ENCODE measurements at regions not wholly inside any gene's neighbourhood (a gene's known extent, or its start where the extent isn't known, plus 50 kb on each side); places are given as distances from the start of the nearest gene placed in this dataset.

DNA sequence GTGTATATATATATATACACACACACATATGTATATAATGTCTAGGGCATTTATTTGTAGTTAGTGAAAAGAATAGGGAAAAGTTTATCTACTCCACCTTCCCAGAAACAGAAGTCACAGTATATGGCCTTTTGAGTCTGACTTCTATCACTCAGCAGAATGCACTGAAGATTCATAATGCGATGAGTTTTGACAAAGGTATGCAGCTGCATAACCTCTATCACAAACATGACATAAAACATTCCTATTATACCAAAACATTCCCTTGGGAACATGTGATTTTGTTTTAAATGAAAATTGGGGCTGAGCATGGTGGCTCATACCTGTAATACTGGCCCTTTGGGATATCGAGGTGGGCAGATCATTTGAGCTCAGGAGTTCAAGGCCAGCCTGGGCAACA is 137.3 kb upstream of the EEPD1 start:
- Histone ChIP-seq H3K9me3 (ENCODE audit: control extremely low read depth in 1 of 5, control insufficient read depth in 4 of 5, insufficient read depth in 2 of 5, low read depth in 1 of 5, low read length in 4 of 5) (no peaks in the 10 kb centered on the region), H3K36me3 (ENCODE audit: control insufficient read depth in 4 of 4, insufficient read depth in 4 of 4, low read length in 3 of 4) (no peaks in the 10 kb centered on the region), H3K27ac (ENCODE audit: insufficient read depth in 1 of 2, low read depth in 1 of 2, low read length in 2 of 2, poor library complexity in 1 of 2, severe bottlenecking in 2 of 2) (no peak overlapping the region), H3K27me3 (replicated peaks in 2 of 5; ENCODE audit: control insufficient read depth in 4 of 5, insufficient read depth in 5 of 5, low read length in 4 of 5) (no peaks in the 10 kb centered on the region), H3K4me1 (ENCODE audit: control extremely low read depth in 1 of 4, control insufficient read depth in 4 of 4, insufficient read depth in 4 of 4, low read length in 3 of 4) (no peaks in the 10 kb centered on the region), H3K4me3 (ENCODE audit: control insufficient read depth in 1 of 7, extremely low read depth in 1 of 7, insufficient read depth in 4 of 7, low read depth in 2 of 7, low read length in 6 of 7) (no peak overlapping the region)
- WGBS (ENCODE audit: insufficient coverage) = no CpG with 5 or more reads among the region's 2 CpGs
- ChIA-PET CTCF (no interaction called here), POLR2A (no interaction called here)
- DNase-seq = no peak

DNA sequence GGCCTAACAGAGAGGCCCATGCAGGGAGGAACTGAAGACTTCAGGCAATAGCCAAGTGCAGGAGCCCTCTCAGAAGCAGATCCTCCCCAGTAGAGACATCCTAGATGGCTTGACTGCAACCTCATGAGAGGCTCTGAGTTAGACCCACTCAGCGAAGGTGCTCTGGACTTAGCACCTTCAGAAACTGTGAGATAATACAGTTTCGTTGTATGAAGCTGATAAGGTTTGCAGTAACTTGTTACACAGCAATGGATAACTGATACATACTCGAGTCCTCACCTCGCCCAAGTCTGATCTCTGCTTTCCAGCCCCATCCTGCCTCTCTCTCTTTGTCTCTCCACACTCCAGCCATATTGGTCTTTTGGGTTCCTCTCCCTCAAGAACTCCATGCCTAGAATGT is 136.4 kb upstream of the EEPD1 start:
- ChIA-PET POLR2A (no interaction called here), CTCF (interaction anchor here (0.6 to 1.2 kb wide), 2 partner anchors 15 to 19 kb away, joined by 3 read pairs; no protein-coding TSS in a partner anchor)
- H3K27me3 ChIP-seq (replicated peaks in 2 of 5; ENCODE audit: control insufficient read depth in 4 of 5, insufficient read depth in 5 of 5, low read length in 4 of 5) = no peaks in the 10 kb centered on the region
- no peaks in the 10 kb centered on the region for H3K9me3 ChIP-seq (ENCODE audit: control extremely low read depth in 1 of 5, control insufficient read depth in 4 of 5, insufficient read depth in 2 of 5, low read depth in 1 of 5, low read length in 4 of 5)
- no peak overlapping the region for H3K27ac ChIP-seq (ENCODE audit: insufficient read depth in 1 of 2, low read depth in 1 of 2, low read length in 2 of 2, poor library complexity in 1 of 2, severe bottlenecking in 2 of 2)
- no peaks in the 10 kb centered on the region for H3K4me1 ChIP-seq (ENCODE audit: control extremely low read depth in 1 of 4, control insufficient read depth in 4 of 4, insufficient read depth in 4 of 4, low read length in 3 of 4)
- WGBS (ENCODE audit: insufficient coverage) = 100% methylated on average over 3 of the region's 4 CpGs
- DNase-seq = no peak
- H3K4me3 ChIP-seq (ENCODE audit: control insufficient read depth in 1 of 7, extremely low read depth in 1 of 7, insufficient read depth in 4 of 7, low read depth in 2 of 7, low read length in 6 of 7) = no peak overlapping the region
- no peaks in the 10 kb centered on the region for H3K36me3 ChIP-seq (ENCODE audit: control insufficient read depth in 4 of 4, insufficient read depth in 4 of 4, low read length in 3 of 4)

DNA sequence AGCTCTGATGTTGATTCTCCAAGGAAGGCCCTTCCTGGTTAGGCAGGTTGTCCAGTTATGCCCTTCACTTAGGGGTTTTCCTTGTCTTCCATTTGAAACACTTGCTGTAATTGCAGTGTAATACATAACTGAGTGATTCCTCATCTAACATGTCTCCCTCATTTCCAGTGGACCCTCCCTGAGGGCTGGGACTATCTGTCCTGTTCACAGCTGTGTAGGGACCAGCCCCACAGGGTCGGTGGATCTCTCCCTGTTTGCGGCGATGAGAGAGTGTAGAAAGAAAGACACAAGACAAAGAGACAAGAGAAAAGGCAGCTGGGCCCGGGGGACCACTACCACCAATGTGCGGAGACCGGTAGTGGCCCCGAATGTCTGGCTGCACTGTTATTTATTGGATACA is 135.9 kb upstream of the EEPD1 start:
- POLR2A ChIA-PET = no interaction called here
- H3K4me1 ChIP-seq (ENCODE audit: control extremely low read depth in 1 of 4, control insufficient read depth in 4 of 4, insufficient read depth in 4 of 4, low read length in 3 of 4) = no peaks in the 10 kb centered on the region
- CTCF ChIA-PET = interaction anchor here (1.2 kb wide), 1 partner anchor 15 kb away, joined by 3 read pairs; no protein-coding TSS in a partner anchor
- no peak overlapping the region for H3K4me3 ChIP-seq (ENCODE audit: control insufficient read depth in 1 of 7, extremely low read depth in 1 of 7, insufficient read depth in 4 of 7, low read depth in 2 of 7, low read length in 6 of 7)
- no peaks in the 10 kb centered on the region for H3K27me3 ChIP-seq (replicated peaks in 2 of 5; ENCODE audit: control insufficient read depth in 4 of 5, insufficient read depth in 5 of 5, low read length in 4 of 5)
- H3K36me3 ChIP-seq (ENCODE audit: control insufficient read depth in 4 of 4, insufficient read depth in 4 of 4, low read length in 3 of 4) = no peaks in the 10 kb centered on the region
- WGBS (ENCODE audit: insufficient coverage) = 100% methylated on average over 3 of the region's 7 CpGs
- H3K9me3 ChIP-seq (ENCODE audit: control extremely low read depth in 1 of 5, control insufficient read depth in 4 of 5, insufficient read depth in 2 of 5, low read depth in 1 of 5, low read length in 4 of 5) = no peaks in the 10 kb centered on the region
- H3K27ac ChIP-seq (ENCODE audit: insufficient read depth in 1 of 2, low read depth in 1 of 2, low read length in 2 of 2, poor library complexity in 1 of 2, severe bottlenecking in 2 of 2) = no peak overlapping the region
- DNase-seq = no peak

DNA sequence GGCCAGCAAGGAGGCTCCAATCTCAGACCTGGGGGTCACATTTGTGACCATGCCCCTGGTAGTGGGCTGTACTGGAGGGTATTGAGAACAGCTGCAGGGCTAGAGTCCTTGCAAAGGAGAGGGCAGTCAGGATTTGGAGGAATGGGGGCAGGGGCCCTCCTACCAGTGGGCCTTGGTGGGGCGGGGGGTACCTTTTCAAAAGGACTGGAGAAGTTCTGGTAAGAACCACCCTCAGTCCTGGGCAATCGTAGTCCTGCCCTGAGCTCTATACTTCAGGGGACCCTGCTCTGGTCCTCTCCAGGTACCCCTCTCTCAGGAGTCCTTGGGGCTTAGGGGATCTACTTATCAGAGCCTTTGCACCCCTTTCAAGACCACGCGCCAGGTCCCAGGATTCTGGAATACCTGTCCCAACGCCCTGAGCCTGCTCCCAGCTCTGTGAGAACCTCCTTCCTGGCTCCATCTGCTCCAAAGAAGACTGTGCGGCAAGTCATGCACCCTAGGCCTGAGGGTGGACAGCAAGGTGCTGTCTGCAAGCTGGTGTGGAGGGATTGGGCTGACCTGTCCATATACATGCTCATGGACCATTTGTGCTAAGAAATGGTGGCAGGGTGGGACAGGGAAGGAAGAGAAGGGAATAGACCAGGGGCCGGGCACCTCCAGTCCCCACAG is 134.1 kb upstream of the EEPD1 start:
- Histone ChIP-seq H3K27ac (ENCODE audit: insufficient read depth in 1 of 2, low read depth in 1 of 2, low read length in 2 of 2, poor library complexity in 1 of 2, severe bottlenecking in 2 of 2) (no peak overlapping the region), H3K9me3 (ENCODE audit: control extremely low read depth in 1 of 5, control insufficient read depth in 4 of 5, insufficient read depth in 2 of 5, low read depth in 1 of 5, low read length in 4 of 5) (no peaks in the 10 kb centered on the region), H3K36me3 (ENCODE audit: control insufficient read depth in 4 of 4, insufficient read depth in 4 of 4, low read length in 3 of 4) (no peaks in the 10 kb centered on the region), H3K27me3 (replicated peaks in 2 of 5; ENCODE audit: control insufficient read depth in 4 of 5, insufficient read depth in 5 of 5, low read length in 4 of 5) (no peaks in the 10 kb centered on the region), H3K4me3 (ENCODE audit: control insufficient read depth in 1 of 7, extremely low read depth in 1 of 7, insufficient read depth in 4 of 7, low read depth in 2 of 7, low read length in 6 of 7) (no peak overlapping the region), H3K4me1 (ENCODE audit: control extremely low read depth in 1 of 4, control insufficient read depth in 4 of 4, insufficient read depth in 4 of 4, low read length in 3 of 4) (no peaks in the 10 kb centered on the region)
- no peak for DNase-seq
- ChIA-PET CTCF (interaction anchor here (1.7 kb wide), 1 partner anchor 11 kb away, joined by 5 read pairs; no protein-coding TSS in a partner anchor), POLR2A (no interaction called here)
- 93% methylated on average over 3 of the region's 7 CpGs for WGBS (ENCODE audit: insufficient coverage)

DNA sequence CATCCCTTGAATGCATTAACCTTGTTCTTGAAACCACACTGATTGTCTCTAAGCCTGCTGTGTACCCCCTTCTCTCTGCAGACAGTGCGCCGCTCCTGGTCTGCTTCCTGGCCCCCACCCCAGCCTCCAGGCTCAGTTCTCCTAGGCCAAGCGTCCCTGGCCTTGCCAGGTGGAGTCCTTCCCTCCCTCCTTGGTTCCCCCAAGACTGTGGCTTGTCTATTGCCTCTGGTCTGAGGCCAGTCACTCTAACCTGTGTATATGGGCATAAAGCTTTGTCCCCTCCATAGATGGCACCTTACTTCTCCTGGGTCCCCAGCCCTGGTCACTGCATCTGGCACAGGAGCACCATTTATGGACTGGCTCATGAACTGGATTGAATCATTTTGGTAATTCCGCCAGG is 133.5 kb upstream of the EEPD1 start:
- no peaks in the 10 kb centered on the region for H3K36me3 ChIP-seq (ENCODE audit: control insufficient read depth in 4 of 4, insufficient read depth in 4 of 4, low read length in 3 of 4)
- H3K9me3 ChIP-seq (ENCODE audit: control extremely low read depth in 1 of 5, control insufficient read depth in 4 of 5, insufficient read depth in 2 of 5, low read depth in 1 of 5, low read length in 4 of 5) = no peaks in the 10 kb centered on the region
- H3K4me3 ChIP-seq (ENCODE audit: control insufficient read depth in 1 of 7, extremely low read depth in 1 of 7, insufficient read depth in 4 of 7, low read depth in 2 of 7, low read length in 6 of 7) = no peak overlapping the region
- DNase-seq = no peak
- POLR2A ChIA-PET = interaction anchor here (0.5 kb wide), 1 partner anchor 13 kb away, joined by 3 read pairs; no protein-coding TSS in a partner anchor
- no peaks in the 10 kb centered on the region for H3K4me1 ChIP-seq (ENCODE audit: control extremely low read depth in 1 of 4, control insufficient read depth in 4 of 4, insufficient read depth in 4 of 4, low read length in 3 of 4)
- CTCF ChIA-PET = interaction anchor here (1.3 to 1.7 kb wide), 2 partner anchors 8 to 11 kb away, joined by 5 read pairs; no protein-coding TSS in a partner anchor
- no peaks in the 10 kb centered on the region for H3K27me3 ChIP-seq (replicated peaks in 2 of 5; ENCODE audit: control insufficient read depth in 4 of 5, insufficient read depth in 5 of 5, low read length in 4 of 5)
- 96% methylated on average over 4 of the region's 4 CpGs for WGBS (ENCODE audit: insufficient coverage)
- no peak overlapping the region for H3K27ac ChIP-seq (ENCODE audit: insufficient read depth in 1 of 2, low read depth in 1 of 2, low read length in 2 of 2, poor library complexity in 1 of 2, severe bottlenecking in 2 of 2)

DNA sequence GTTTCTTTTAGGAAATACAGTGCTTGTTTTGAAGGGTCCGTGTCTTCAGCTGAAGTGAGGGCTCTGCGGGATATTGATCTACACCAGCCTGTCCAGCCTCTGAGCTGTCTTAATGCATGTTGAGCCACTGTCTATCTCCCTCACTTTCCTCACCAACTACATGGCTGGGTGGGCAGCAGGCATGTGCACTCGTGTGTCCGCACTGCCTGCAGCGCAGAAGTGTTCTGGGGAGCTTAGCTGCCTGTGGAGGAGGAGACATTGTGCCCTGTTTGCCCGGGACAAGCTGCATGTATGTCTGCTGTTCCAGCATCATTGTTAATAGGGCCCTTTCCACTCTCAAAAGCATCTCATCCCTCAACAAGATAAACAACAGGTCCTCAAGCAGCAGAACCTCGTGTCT is 133.1 kb upstream of the EEPD1 start:
- Histone ChIP-seq H3K36me3 (ENCODE audit: control insufficient read depth in 4 of 4, insufficient read depth in 4 of 4, low read length in 3 of 4) (no peaks in the 10 kb centered on the region), H3K27me3 (replicated peaks in 2 of 5; ENCODE audit: control insufficient read depth in 4 of 5, insufficient read depth in 5 of 5, low read length in 4 of 5) (no peaks in the 10 kb centered on the region), H3K4me3 (ENCODE audit: control insufficient read depth in 1 of 7, extremely low read depth in 1 of 7, insufficient read depth in 4 of 7, low read depth in 2 of 7, low read length in 6 of 7) (no peak overlapping the region), H3K27ac (ENCODE audit: insufficient read depth in 1 of 2, low read depth in 1 of 2, low read length in 2 of 2, poor library complexity in 1 of 2, severe bottlenecking in 2 of 2) (no peak overlapping the region), H3K4me1 (ENCODE audit: control extremely low read depth in 1 of 4, control insufficient read depth in 4 of 4, insufficient read depth in 4 of 4, low read length in 3 of 4) (no peaks in the 10 kb centered on the region), H3K9me3 (ENCODE audit: control extremely low read depth in 1 of 5, control insufficient read depth in 4 of 5, insufficient read depth in 2 of 5, low read depth in 1 of 5, low read length in 4 of 5) (no peaks in the 10 kb centered on the region)
- DNase-seq = no peak
- WGBS (ENCODE audit: insufficient coverage) = 91% methylated on average over 7 of the region's 7 CpGs
- ChIA-PET POLR2A (interaction anchor here (0.5 to 1.3 kb wide), 2 partner anchors 14 to 77 kb away, joined by 3 read pairs; no protein-coding TSS in a partner anchor), CTCF (interaction anchor here (1.3 to 1.7 kb wide), 2 partner anchors 9 to 10 kb away, joined by 5 read pairs; no protein-coding TSS in a partner anchor)

DNA sequence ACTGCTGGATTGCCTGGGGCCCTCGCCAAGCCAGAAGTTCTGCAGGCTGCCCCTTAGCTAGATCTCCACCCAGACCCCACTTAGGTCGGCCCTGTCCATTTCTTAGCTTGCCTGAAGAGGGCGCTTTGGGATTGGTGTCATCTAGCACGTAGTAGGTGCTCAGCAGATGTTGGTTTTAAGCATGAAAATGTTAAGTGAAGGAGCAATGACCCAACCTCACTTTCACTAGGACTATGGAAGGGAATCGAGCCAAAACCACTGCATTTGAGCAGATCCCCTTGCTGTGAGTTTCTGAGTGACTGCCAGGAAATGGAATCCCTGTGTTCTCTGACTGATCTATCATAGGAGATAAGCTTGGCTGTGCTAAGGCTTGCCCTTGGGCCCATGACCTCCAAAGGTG is 131.7 kb upstream of the EEPD1 start:
- H3K27me3 ChIP-seq (replicated peaks in 2 of 5; ENCODE audit: control insufficient read depth in 4 of 5, insufficient read depth in 5 of 5, low read length in 4 of 5) = no peaks in the 10 kb centered on the region
- H3K4me3 ChIP-seq (ENCODE audit: control insufficient read depth in 1 of 7, extremely low read depth in 1 of 7, insufficient read depth in 4 of 7, low read depth in 2 of 7, low read length in 6 of 7) = no peak overlapping the region
- H3K36me3 ChIP-seq (ENCODE audit: control insufficient read depth in 4 of 4, insufficient read depth in 4 of 4, low read length in 3 of 4) = no peaks in the 10 kb centered on the region
- 88% methylated on average over 1 of the region's 5 CpGs for WGBS (ENCODE audit: insufficient coverage)
- ChIA-PET CTCF (interaction anchor here (0.8 to 1.2 kb wide), 2 partner anchors 16 to 279 kb away, joined by 3 to 4 read pairs; no protein-coding TSS in a partner anchor), POLR2A (interaction anchor here (1.3 kb wide), 1 partner anchor 76 kb away, joined by 3 read pairs; no protein-coding TSS in a partner anchor)
- no peaks in the 10 kb centered on the region for H3K9me3 ChIP-seq (ENCODE audit: control extremely low read depth in 1 of 5, control insufficient read depth in 4 of 5, insufficient read depth in 2 of 5, low read depth in 1 of 5, low read length in 4 of 5)
- H3K27ac ChIP-seq (ENCODE audit: insufficient read depth in 1 of 2, low read depth in 1 of 2, low read length in 2 of 2, poor library complexity in 1 of 2, severe bottlenecking in 2 of 2) = no peak overlapping the region
- H3K4me1 ChIP-seq (ENCODE audit: control extremely low read depth in 1 of 4, control insufficient read depth in 4 of 4, insufficient read depth in 4 of 4, low read length in 3 of 4) = peaks cover 0 to 4% (median 0%) of the 10 kb centered on the region in 4 experiments
- no peak for DNase-seq
